ENCODE measurements at regions not wholly inside any gene's neighbourhood (a gene's known extent, or its start where the extent isn't known, plus 50 kb on each side); places are given as distances from the start of the nearest gene placed in this dataset.
"Not testable (repeated sequence)": the region's sequence is repeated elsewhere in the genome, so short reads cannot be mapped to it uniquely, and the experiment has no call there.

- DNase-seq: no peak
These were observed 421.0 kb upstream of the ZNF717 start for GRCh38 chr3:76206346-76206745.

GRCh38 chr3:76212679-76213078 is 427.3 kb upstream of the ZNF717 start:
- DNase-seq: no peak

- no peak for DNase-seq
These were observed 436.9 kb upstream of the ZNF717 start for GRCh38 chr3:76222201-76222600.

- no peak for DNase-seq
These were observed 445.9 kb upstream of the ZNF717 start for GRCh38 chr3:76231258-76231657.

GRCh38 chr3:76242886-76243753 is 457.8 kb upstream of the ZNF717 start:
- no peak for DNase-seq

GRCh38 chr3:76245073-76245472 is 459.7 kb upstream of the ZNF717 start:
- DNase-seq: no peak

- DNase-seq: no peak
These were observed 460.3 kb upstream of the ZNF717 start for GRCh38 chr3:76245622-76246021.

GRCh38 chr3:76264496-76264895 is 479.1 kb upstream of the ZNF717 start:
- DNase-seq: no peak

- DNase-seq: no peak
These were observed 479.6 kb upstream of the ZNF717 start for GRCh38 chr3:76264911-76265310.

GRCh38 chr3:76266511-76266910 is 481.2 kb upstream of the ZNF717 start:
- DNase-seq: no peak

GRCh38 chr3:76267851-76268380 is 482.6 kb upstream of the ZNF717 start:
- DNase-seq: no peak

- no peak for DNase-seq
These were observed 508.5 kb upstream of the ZNF717 start for GRCh38 chr3:76293856-76294255.

GRCh38 chr3:76300746-76301145 is 515.4 kb upstream of the ZNF717 start:
- no peak for DNase-seq

GRCh38 chr3:76307556-76307955 is 522.2 kb upstream of the ZNF717 start:
- DNase-seq: no peak

- DNase-seq: no peak
These were observed 523.2 kb upstream of the ZNF717 start for GRCh38 chr3:76308541-76308940.

- DNase-seq: no peak
These were observed 524.7 kb upstream of the ZNF717 start for GRCh38 chr3:76310089-76310488.

GRCh38 chr3:76310667-76311066 is 525.3 kb upstream of the ZNF717 start:
- DNase-seq: no peak

GRCh38 chr3:76311941-76312340 is 526.6 kb upstream of the ZNF717 start:
- DNase-seq: no peak

- DNase-seq: not testable (repeated sequence)
These were observed 530.6 kb upstream of the ZNF717 start for GRCh38 chr3:76315906-76316305.

GRCh38 chr3:76321614-76322013 is 536.3 kb upstream of the ZNF717 start:
- DNase-seq: no peak

- no peak for DNase-seq
These were observed 538.8 kb upstream of the ZNF717 start for GRCh38 chr3:76324101-76324500.

GRCh38 chr3:76345878-76346277 is 560.5 kb upstream of the ZNF717 start:
- no peak for DNase-seq

- no peak for DNase-seq
These were observed 561.3 kb upstream of the ZNF717 start for GRCh38 chr3:76346690-76347089.

GRCh38 chr3:76349715-76350480 is 564.5 kb upstream of the ZNF717 start:
- no peak for DNase-seq
